ENCODE measurements at regions not wholly inside any gene's neighbourhood (a gene's known extent, or its start where the extent isn't known, plus 50 kb on each side); places are given as distances from the start of the nearest gene placed in this dataset.

GRCh38 chr7:155867280-155867679 is 55.0 kb upstream of the SHH start:
- TF ChIP-seq CTCF (conservative IDR thresholded peaks at IDR 0.05) (no peak), ZFX (IDR thresholded peaks at IDR 0.05) (no peak)

All from C4-2B (cell line).